DMS79 treated with DMSO at 0.1 percent for 48 hours (cell line): ENCODE measurements at regions not wholly inside any gene's neighbourhood (a gene's known extent, or its start where the extent isn't known, plus 50 kb on each side); places are given as distances from the start of the nearest gene placed in this dataset.
"Not testable (repeated sequence)": the region's sequence is repeated elsewhere in the genome, so short reads cannot be mapped to it uniquely, and the experiment has no call there.

ENCODE experiments used
- DNase-seq: peaks from one replicate; lab custom pipeline; 2025; lab: John Stamatoyannopoulos, UW

DNA sequence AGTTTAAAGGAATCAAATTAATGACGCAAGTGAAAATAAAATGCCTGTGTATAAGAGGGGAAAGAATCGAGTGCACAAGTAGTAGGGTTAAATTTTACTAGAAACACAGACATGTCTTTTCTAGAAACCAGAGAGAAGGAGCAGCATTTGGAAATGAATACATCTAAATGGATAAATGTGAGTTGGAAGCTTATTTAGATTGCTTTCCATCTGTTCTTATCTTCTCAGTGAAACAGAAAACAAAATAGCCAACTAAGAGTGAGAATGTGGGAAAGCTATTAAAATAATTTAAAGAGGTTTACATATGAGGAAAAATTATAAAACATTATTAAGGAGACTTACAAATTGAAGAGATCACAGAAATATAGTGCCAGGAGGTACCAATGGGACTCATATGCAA lies 1818.9 kb upstream of the FLRT2 start:
- DNase-seq, result no peak

DNA sequence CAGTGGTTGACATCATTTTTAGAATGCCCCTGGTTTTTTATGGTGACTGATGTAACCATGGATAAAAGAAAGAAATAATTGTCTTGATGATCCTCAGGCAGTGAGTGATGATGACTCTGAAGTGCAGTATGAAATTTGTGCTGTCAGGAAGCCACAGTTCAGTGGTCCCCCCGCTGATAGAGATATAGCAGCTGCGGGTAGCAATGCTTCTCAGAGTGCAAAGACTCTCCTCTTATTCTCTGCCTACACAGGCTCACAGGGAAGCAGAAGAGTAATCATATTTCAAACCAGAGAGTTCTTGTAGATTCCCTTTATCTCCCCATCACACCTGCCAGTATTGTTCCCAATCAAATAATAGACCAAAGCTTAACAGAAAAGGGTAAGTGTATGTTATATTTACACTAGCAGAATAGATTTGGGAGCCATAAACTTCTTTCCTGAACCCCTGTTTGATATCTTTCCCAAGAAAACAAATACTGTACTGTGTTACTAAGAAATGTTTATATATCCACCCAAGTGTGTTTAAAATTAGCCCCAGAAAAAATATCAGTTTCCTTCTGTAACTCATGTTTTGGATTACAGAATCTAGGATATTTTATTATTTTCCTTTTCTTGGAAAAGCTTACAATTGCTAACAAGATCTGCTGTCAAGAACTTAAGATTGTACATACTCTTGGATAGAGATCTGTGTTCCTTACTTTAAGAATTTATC lies 1817.4 kb upstream of the FLRT2 start:
- DNase-seq, result no peak

DNA sequence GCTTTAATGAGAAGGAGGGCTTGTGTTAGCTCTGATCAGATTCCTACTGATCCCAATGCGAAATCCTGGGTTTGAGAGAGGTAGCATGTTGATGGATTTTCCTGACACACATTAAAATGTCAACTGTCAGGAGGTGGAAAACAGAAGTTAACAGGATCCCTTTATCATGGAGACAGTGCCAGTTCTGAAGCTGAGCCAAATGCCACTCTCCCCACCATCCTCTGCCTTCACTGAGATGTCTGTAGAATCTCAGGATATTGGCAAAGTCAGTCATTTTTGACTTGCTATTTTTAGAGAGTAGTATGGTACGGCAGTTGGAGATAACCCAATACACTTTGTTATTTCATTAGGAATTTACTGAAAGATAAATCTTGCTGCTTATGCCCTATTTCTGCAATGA lies 1816.2 kb upstream of the FLRT2 start:
- DNase-seq, result no peak

DNA sequence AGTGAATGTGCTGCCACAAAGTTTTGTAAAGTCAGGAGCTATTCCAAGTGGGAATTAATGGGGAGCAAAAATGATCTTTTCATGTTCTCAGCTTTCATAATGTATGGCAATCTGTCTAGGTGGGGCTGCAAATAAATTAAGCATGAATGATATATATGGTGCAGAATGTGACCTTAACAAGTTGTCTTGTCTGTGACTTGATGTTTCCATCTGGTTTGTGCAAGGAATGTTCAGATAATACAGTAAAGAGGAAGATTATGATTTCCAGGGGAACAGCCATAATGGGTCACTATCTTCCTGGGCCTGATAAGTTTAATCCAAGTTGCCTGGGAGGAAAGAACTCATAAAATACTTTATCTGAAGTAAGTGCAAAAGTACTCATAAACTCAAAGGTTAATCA lies 1815.8 kb upstream of the FLRT2 start:
- DNase-seq, result no peak

DNA sequence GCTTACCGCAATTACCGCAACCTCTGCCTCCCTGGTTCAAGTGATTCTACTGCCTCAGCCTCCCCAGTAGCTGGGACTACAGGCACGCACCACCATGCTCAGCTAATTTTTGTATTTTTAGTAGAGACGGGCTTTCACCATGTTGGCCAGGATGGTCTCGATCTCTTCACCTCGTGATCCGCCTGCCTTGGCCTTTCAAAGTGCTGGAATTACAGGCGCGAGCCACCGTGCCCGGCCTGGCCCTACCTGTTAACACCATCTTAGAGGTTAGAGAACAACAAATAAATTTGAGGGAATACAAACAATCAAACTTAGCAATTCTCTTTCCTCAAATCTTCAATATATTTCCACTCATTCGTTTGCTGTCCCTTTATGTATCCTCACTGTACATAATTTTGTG lies 1810.5 kb upstream of the FLRT2 start:
- not testable (repeated sequence) for DNase-seq

DNA sequence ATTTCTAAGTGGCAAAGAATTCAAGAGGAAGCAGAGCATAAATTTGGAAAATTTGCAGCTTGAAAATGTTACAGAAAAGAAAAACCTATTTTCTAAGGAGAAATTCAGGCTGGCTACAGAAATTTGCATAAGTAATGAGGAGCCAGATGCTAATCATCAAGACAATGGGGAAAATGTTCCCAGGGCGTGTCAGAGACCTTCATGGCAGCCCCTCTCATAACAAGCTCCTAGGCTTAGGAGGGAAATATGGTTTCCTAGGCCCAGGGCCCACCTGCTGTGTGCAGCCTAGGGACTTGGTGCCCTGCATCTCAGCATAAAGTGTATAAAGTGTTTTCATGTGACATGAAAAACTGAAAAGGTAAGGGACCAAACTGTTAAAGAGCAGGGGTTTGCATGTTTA lies 1796.3 kb upstream of the FLRT2 start:
- no peak for DNase-seq

DNA sequence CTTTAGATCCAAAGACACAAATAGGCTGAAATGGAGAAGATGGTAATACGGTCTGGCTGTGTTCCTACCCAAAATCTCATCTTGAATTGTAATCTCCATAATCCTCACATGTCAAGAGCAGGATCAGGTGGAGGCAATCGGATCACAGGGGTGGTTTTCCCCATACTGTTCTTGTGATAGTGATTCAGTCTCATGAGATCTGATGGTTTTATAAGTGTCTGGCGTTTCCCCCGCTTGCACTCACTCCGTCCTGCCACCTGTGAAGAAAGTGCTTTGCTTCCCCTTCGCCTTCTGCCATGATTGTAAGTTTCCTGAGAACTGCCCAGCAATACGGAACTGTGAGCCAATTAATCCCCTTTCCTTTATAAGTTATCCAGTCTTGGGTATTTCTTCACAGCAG lies 1795.5 kb upstream of the FLRT2 start:
- no peak for DNase-seq

DNA sequence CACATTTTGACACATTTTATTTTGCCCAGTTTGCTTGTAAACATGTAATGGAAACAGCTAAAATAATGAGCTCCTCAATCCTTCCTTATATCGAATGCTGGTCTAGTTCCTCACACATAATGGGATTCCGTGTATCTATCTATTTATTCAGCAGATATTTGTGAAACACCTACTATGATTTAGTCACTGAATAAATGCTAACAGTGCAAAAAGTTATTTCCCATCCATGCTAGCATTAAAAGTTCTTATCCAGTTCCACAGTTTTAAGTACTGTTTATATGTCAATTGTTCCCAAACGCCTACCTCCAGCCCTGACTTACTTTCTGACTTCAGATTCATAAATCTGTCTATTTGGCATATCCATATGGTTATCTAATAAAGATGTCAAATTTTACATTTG lies 1788.7 kb upstream of the FLRT2 start:
- DNase-seq, result no peak

DNA sequence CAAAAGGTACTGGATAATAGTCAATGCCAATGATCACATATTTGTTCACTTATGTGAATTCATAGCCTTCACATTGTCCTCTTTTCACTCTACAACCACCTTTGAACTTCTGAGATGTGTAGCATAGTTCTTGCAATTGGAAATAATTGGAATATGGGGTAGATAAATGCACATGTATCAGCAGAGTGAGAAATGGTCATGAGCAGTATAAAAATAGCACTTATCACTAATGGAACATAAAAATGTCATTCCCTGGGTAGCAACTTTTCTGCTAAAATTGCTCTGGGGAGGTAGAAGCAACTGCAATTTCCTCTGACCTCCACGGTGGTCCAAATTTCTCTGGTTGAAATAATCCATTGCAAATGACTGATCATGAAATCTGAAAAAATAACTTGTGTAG lies 1785.7 kb upstream of the FLRT2 start:
- DNase-seq, result no peak

DNA sequence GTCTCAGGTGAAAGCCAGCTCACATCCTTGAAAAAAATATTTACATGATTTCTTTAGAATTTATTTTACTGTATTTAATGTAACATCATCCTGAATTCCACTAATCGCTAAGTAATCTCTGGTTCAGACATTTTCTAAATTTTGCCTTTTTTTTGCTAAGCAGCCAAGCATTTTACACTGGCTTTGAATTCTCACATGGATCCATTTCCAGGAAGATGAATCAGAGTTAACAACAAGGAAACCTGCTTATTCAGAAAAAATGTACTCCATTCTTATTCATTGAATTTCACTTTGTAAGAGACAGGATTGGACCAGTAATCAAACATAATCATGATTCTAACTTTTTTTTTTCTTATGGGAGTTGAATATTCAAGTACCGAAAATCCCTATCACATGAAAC lies 1785.1 kb upstream of the FLRT2 start:
- DNase-seq, result no peak

DNA sequence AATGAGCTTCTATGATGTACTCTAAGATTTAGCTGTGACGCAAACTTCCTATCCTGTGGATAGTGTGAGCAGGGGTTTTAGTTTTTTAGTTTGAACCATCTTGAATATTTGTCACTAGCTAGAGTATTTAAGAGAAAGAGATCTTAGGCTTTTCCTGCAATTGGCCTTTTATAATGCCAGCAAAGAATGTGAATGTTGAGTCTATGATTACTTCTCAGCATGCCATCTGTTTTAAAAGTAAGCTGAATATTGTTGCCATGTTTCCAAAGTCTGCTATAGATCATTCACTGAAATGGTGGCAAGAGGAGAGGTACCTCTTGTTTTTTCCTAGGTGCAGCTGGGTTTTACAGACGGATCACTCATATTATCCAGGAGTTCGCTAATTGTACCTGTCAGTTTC lies 1783.6 kb upstream of the FLRT2 start:
- DNase-seq, result no peak

DNA sequence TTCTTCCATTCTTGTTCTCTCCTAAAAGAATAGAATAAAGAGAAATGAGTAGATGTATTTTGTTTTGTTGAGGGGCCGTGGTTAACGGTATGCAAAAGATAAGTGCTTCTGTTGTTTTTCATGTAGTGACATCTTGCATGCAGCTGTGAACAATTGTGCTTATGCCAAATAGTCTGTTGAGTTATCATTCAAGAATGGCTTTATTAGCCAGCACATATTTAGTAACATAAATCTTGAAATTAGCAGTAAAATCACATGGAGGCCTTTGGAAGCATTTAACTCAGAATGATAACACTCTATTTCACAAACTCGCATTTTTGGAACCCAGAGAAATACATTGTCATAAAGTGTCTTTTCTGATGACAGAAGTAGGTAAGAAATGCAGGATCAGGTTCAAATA lies 1772.0 kb upstream of the FLRT2 start:
- no peak for DNase-seq

DNA sequence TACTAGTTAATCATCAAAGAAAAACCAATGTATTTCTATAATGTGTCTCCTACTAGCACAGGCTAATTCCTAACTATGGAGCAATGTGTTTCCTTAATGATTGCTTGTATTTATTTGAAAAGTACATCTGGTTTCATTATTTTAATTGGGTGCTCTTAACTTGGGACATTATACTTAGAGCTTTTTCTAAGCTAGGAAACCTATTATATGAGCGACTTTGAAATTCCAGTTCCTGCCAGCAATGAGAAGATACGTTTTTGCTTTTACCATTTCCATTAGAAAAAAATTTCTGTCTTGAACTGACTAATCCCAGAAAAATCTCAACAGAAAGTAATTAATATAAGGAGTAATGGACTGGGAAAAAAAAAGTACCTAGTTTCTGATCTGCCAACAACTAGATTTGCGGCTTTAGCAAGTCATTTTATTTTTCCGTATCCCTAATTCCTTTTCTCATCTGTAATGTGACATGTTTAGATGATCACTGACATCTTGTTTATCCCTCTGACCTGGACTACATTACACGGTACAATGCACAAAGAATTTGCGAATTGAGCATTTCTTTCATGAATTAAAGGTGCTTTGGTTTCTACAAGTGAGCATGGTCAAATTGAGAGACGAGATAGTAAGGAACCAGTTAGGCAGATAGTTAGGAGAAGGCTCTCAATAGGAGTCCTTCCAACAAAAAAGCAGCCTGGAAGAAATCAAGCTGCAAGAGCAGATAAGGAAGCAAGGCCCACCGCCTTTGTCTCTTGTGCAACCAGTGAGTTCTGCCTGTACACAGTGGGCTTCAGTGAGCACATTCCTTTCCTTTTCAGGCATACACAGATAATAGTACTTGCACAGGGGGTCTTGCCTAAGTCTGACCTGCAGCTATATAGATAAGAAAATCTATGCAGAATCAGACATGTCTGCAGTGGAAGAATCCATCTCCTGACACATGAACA lies 1765.0 kb upstream of the FLRT2 start:
- DNase-seq, result no peak

DNA sequence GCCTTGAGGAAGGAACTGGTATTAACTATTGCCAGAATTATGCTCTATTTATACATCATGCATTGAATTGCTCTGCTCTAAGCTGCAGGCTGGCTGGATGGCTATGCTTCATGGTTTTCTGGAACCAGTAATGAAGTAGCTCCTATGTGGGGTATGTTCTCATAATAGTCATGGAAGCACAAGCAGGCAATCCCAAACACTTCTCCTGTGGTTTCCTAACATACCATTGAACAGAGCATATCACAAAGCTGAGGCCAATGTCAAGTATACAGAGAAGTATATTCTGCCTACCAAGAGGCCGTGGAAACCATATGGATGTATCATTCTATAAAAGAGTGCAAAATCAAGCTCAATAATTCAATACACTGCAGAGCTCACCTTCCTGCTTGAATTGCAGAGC lies 1752.4 kb upstream of the FLRT2 start:
- DNase-seq, result no peak

DNA sequence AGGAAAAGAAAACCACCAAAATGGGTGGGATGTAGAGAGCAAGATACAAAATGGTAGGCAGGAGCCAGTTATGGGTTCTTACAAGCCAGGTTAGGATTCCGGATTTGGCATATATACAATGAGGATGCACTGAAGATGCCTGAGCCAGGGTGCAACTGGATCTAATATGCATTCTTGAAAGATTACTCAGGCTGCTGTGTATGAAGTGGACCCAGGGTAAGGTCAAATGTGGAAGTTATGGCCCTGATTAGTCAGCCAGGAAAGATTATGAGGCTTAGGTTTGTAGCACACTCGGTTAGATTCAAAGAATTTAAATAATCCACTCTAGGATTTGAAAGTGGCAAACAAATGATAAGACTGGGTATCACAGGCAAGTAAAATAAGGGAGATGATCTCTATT lies 1750.7 kb upstream of the FLRT2 start:
- DNase-seq, result no peak

DNA sequence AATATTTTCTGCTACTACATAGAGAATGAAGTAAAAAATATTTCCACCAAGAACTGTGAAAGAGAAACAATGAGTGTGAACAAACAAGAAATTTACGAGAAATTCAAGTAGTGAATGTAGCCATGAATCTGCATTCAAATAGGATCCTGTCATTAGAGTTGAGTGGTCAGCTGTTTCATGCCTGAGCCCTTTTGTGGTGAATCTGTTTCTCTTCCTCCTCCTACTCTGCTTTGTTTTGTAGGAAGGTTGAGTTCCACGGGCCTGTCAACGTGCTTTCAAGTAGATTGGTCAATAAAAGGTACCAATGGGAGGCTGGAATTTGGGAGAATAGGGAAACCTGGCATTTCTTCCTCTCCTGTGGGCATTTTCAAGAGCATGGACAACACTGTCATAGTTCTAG lies 1749.6 kb upstream of the FLRT2 start:
- DNase-seq, result no peak

DNA sequence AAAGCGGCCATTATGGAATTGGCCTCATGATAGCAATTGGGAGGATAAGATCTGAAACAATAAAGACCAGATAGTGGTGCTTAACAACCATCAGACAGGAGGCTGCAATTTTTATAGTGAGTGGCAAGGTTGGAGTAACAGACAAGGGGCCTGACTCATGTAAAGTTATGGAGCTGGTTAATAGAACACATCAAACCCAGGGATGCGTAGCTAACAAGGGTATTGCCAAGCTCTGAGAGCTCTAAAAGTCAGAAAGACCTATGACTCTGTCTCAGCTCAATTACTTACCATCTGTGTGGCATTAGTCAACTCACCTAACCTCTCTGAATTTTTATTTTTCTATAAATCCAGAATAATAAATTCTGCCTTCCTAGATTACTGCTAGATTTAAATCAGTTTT lies 1731.5 kb upstream of the FLRT2 start:
- DNase-seq, result no peak

DNA sequence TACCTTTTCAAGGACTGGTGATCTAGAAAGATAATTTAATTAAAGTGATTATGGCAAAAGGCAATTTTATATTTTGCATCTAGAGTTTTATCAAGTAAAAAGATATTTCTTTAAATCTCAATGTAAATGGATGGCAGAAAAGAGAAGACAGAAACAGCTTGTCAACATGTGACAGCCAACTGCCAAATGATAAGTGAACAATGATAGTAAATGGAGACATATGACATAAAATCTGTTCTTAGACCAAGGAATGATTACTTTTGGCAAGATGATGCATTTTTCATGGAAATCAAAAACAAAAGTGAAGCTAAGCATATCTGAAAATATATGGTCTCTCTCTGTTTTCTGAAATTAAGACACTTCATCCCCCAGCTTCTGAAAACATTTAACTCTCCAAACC lies 1730.7 kb upstream of the FLRT2 start:
- DNase-seq, result no peak

DNA sequence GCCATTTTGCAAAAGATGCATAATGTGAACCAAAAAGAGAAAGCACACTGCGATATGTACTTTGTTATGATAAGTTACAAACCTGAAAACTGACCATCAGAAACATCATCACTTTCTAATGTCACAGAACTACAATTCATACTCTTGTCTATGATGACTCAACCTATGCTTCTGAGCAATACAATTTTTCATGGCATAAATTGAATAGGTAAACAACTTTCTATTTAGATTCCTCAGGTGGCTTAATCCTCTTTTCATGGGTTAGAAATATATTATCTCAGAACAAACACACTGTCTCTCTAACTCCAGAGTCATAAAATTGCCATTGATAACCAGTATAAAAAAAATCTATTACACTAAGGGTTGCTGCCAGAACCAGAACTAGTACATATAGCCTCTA lies 1715.0 kb upstream of the FLRT2 start:
- DNase-seq, result no peak

DNA sequence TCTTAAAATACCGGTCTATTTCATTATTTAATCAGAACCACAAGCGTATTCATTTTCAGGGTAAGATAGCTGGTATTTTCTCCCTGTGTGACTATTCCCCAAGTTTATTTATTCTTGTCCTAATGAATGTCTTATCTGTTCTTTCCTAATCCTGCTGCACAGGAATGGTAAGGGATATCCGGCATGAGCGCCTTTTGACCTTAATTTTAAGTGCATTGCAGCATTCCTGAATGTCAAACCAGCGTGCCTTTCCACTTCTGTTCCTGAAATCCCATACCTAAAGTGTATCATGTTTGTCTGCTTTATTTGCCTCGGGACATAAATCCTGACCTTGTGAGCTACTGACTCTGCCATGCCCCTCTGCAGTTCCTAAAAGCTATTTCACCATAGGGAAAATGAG lies 1713.2 kb upstream of the FLRT2 start:
- no peak for DNase-seq

DNA sequence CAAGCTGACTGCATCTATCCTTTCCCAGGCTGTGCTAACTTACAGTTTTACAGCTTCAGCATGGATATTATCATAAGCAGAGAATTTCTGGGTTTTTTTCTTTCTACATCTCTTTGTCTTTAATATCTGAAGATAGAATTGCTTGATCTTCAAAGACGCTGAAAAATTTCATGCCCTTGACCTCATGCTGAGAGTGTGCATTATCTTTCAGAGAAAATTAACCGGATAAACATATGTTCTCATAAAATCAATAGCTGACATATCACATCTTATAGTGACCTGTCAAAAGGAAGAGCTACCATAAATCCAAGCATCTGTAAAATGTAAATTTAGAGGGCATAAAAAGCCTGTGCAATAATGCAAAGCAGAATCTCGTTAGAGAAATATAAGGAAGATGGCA lies 1704.1 kb upstream of the FLRT2 start:
- DNase-seq, result no peak

DNA sequence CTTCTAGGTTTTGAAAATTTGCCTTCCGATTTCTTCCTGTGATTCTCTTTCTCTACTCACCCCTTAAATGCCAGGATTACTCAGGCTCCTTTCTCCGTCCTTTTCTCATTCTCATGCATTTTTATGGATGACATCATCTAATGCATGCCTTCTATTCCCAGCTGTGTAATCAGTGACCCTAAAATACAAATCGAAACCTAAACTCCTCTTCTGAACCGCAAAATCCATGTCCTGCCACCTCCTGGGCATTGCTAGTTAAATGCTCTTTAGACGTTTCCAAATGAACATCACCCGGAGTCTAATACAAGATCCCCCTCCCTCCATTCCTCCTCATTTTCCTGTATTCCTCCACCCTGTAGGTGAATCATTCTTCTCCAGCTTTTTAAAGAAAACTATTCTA lies 1703.1 kb upstream of the FLRT2 start:
- no peak for DNase-seq

DNA sequence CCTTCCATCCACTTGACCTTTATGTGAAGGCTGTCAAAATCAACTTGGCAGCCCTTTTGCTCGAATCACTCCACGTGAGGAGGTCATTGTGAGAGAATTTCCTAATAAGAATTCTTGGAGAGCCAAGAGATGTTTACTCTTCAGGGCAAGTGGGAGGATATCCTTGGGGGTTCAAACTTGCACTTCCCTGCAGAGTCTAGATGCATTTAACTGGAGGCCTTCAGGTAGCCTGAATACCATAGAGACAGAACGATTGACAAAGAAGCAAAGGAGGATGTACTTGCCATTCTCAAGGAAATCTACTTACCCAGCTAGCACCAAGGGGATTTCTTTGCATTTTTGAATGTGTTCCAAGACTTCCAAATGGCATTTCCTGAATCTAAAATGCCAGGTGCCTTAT lies 1702.6 kb upstream of the FLRT2 start:
- no peak for DNase-seq

DNA sequence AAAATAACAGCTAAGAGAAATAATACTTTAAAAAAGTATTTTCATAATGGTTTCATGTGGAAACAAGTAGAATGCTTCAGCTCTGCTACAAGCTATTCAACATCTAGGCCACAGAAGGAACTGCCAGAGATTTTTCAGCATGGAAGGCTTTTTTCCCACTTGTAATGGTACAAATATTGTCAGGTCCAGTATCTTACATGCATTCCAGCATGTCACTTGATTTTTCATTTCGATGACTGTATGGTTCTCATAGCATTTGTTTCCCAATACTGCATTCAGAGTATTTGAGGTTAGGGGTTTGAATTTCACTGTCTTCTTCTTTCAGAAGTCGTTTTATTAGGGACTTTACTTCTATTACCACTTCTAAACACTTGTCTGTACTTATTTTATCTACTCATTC lies 1701.5 kb upstream of the FLRT2 start:
- no peak for DNase-seq
